ENCODE measurements at regions not wholly inside any gene's neighbourhood (a gene's known extent, or its start where the extent isn't known, plus 50 kb on each side); places are given as distances from the start of the nearest gene placed in this dataset.
"Not testable (repeated sequence)": the region's sequence is repeated elsewhere in the genome, so short reads cannot be mapped to it uniquely, and the experiment has no call there.

GRCh38 chr5:97234380-97234779, 51.3 kb upstream of the RIOK2 start:
- not testable (repeated sequence) for H3K4me1 ChIP-seq (ENCODE audit: control insufficient read depth in 3 of 3, insufficient read depth in 3 of 3, low read length in 3 of 3); H3K9me3 ChIP-seq (ENCODE audit: control insufficient read depth in 3 of 3, low read length in 3 of 3); H3K27me3 ChIP-seq (ENCODE audit: control insufficient read depth in 3 of 3, insufficient read depth in 3 of 3, low read length in 3 of 3); H3K4me3 ChIP-seq (ENCODE audit: low read length in 3 of 3); H3K9ac ChIP-seq (ENCODE audit: low read depth in 1 of 3, low read length in 3 of 3); H3K27ac ChIP-seq (ENCODE audit: low read depth, low read length); H3K36me3 ChIP-seq (ENCODE audit: control insufficient read depth in 3 of 3, insufficient read depth in 3 of 3, low read length in 3 of 3)

DNA sequence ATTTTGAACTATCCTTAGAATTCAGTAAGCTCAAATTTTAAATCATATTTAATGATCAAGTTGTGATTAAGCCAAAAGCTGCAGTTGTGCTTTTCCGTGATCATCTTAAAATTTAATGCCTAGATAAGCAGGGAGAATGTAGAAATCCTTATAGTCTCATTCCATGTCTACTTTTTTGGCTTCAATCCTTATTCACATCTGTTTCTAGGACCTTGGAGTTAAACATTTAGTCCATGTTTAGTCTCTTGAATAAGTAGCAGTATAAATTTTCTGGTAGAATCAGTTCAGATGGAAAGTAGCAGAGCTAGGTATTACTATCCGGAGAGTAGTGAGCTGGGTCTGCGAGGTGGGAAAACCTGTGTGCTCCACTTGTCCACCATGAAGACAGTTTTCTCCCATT, 59.3 kb upstream of the RIOK2 start:
- Histone ChIP-seq H3K4me3 (ENCODE audit: low read length in 3 of 3) (no peak overlapping the region), H3K36me3 (ENCODE audit: control insufficient read depth in 3 of 3, insufficient read depth in 3 of 3, low read length in 3 of 3) (no peaks in the 10 kb centered on the region), H3K9me3 (ENCODE audit: control insufficient read depth in 3 of 3, low read length in 3 of 3) (no peaks in the 10 kb centered on the region), H3K4me1 (ENCODE audit: control insufficient read depth in 3 of 3, insufficient read depth in 3 of 3, low read length in 3 of 3) (no peaks in the 10 kb centered on the region), H3K27me3 (ENCODE audit: control insufficient read depth in 3 of 3, insufficient read depth in 3 of 3, low read length in 3 of 3) (no peaks in the 10 kb centered on the region), H3K9ac (ENCODE audit: low read depth in 1 of 3, low read length in 3 of 3) (no peak overlapping the region), H3K27ac (ENCODE audit: low read depth, low read length) (no peak overlapping the region)

DNA sequence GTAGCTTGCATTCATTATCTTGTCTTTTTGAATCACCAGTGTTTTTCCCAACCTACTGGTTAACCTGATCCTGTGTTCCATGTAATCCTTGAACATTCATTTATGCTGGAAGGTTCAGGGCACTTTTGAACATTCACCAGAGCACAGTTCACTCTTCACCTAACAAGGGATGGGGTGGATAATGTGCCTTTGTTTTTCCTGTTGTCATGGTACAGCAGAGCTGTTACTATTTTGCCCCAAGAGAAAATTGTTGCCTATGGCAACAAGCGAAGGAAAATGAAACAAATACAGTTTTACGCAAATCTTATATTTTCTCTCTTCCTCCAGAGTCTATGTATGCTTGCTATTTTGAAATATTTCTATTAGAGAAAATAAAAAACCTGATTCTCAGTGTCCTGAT, 60.3 kb upstream of the RIOK2 start:
- Histone ChIP-seq H3K9ac (ENCODE audit: low read depth in 1 of 3, low read length in 3 of 3) (no peak overlapping the region), H3K27me3 (ENCODE audit: control insufficient read depth in 3 of 3, insufficient read depth in 3 of 3, low read length in 3 of 3) (no peaks in the 10 kb centered on the region), H3K27ac (ENCODE audit: low read depth, low read length) (no peak overlapping the region), H3K36me3 (ENCODE audit: control insufficient read depth in 3 of 3, insufficient read depth in 3 of 3, low read length in 3 of 3) (no peaks in the 10 kb centered on the region), H3K4me1 (ENCODE audit: control insufficient read depth in 3 of 3, insufficient read depth in 3 of 3, low read length in 3 of 3) (no peaks in the 10 kb centered on the region), H3K4me3 (ENCODE audit: low read length in 3 of 3) (no peak overlapping the region), H3K9me3 (ENCODE audit: control insufficient read depth in 3 of 3, low read length in 3 of 3) (no peaks in the 10 kb centered on the region)

GRCh38 chr5:97245386-97245785, 62.3 kb upstream of the RIOK2 start:
- H3K27ac ChIP-seq (ENCODE audit: low read depth, low read length) = no peak overlapping the region
- H3K4me1 ChIP-seq (ENCODE audit: control insufficient read depth in 3 of 3, insufficient read depth in 3 of 3, low read length in 3 of 3) = no peaks in the 10 kb centered on the region
- no peaks in the 10 kb centered on the region for H3K9me3 ChIP-seq (ENCODE audit: control insufficient read depth in 3 of 3, low read length in 3 of 3)
- H3K9ac ChIP-seq (ENCODE audit: low read depth in 1 of 3, low read length in 3 of 3) = no peak overlapping the region
- no peak overlapping the region for H3K4me3 ChIP-seq (ENCODE audit: low read length in 3 of 3)
- no peaks in the 10 kb centered on the region for H3K27me3 ChIP-seq (ENCODE audit: control insufficient read depth in 3 of 3, insufficient read depth in 3 of 3, low read length in 3 of 3)
- H3K36me3 ChIP-seq (ENCODE audit: control insufficient read depth in 3 of 3, insufficient read depth in 3 of 3, low read length in 3 of 3) = no peaks in the 10 kb centered on the region

DNA sequence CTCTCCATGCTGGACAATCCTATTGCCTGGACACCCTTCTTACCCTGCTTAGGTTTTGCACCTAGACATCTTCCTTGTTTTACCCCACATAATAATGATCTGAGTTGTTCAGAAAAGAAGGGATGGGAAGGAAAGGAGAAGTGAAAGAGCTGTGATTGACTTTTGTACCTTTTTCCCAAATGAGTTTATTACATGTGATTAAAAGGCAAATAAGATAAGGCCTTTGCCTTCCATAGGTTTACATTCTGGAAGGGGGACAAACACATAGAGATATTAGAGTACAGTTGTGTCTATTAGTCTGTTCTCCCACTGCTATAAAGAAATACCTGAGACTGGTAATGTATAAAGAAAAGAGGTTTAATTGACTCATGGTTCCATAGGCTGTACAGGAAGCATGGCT, 67.1 kb upstream of the RIOK2 start:
- H3K4me1 ChIP-seq (ENCODE audit: control insufficient read depth in 3 of 3, insufficient read depth in 3 of 3, low read length in 3 of 3) = no peaks in the 10 kb centered on the region
- H3K9me3 ChIP-seq (ENCODE audit: control insufficient read depth in 3 of 3, low read length in 3 of 3) = peaks cover 0 to 6% (median 0%) of the 10 kb centered on the region in 3 donors
- H3K9ac ChIP-seq (ENCODE audit: low read depth in 1 of 3, low read length in 3 of 3) = no peak overlapping the region
- H3K27me3 ChIP-seq (ENCODE audit: control insufficient read depth in 3 of 3, insufficient read depth in 3 of 3, low read length in 3 of 3) = no peaks in the 10 kb centered on the region
- H3K36me3 ChIP-seq (ENCODE audit: control insufficient read depth in 3 of 3, insufficient read depth in 3 of 3, low read length in 3 of 3) = no peaks in the 10 kb centered on the region
- H3K27ac ChIP-seq (ENCODE audit: low read depth, low read length) = no peak overlapping the region
- no peak overlapping the region for H3K4me3 ChIP-seq (ENCODE audit: low read length in 3 of 3)

DNA sequence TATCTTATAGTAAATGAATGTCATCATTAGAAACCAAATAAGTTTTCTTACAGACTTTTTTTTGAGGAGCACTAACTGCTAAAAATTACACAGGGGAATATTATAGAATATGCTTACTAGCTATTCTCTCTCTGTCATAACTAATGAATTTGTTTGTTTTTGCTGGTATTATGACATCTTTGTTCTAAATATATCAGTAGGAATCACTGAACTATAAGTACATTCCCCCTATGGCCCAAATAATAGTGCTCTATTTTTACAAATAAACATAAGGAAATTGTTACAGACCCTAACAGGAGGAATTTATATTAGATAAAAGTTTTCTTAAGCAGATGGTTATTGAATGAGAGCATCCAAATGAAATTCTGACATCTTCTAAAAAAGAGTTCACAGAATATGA, 83.0 kb upstream of the RIOK2 start:
- H3K27ac ChIP-seq (ENCODE audit: low read depth, low read length) = no peak overlapping the region
- H3K27me3 ChIP-seq (ENCODE audit: control insufficient read depth in 3 of 3, insufficient read depth in 3 of 3, low read length in 3 of 3) = no peaks in the 10 kb centered on the region
- H3K9ac ChIP-seq (ENCODE audit: low read depth in 1 of 3, low read length in 3 of 3) = no peak overlapping the region
- H3K36me3 ChIP-seq (ENCODE audit: control insufficient read depth in 3 of 3, insufficient read depth in 3 of 3, low read length in 3 of 3) = no peaks in the 10 kb centered on the region
- H3K4me1 ChIP-seq (ENCODE audit: control insufficient read depth in 3 of 3, insufficient read depth in 3 of 3, low read length in 3 of 3) = no peaks in the 10 kb centered on the region
- H3K9me3 ChIP-seq (ENCODE audit: control insufficient read depth in 3 of 3, low read length in 3 of 3) = no peaks in the 10 kb centered on the region
- no peak overlapping the region for H3K4me3 ChIP-seq (ENCODE audit: low read length in 3 of 3)

DNA sequence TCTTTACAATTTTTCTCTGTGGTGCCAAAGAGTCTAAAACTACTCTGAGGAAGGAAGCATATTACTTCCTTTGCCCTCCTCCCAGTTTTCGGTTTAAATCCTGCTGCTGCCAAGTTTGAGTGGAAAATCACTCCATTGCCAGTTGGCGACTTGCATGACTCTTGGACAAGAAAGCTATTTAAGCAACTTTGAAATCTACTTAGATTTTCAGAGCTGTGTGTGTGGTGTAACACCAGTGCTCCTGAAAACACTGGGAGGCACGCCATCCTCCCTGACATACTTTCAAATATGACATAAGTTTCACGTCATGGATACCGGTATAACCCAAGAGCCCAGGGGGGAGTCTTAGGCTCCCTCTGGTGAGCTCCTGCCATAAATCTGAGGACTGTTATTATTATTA, 83.5 kb upstream of the RIOK2 start:
- Histone ChIP-seq H3K4me1 (ENCODE audit: control insufficient read depth in 3 of 3, insufficient read depth in 3 of 3, low read length in 3 of 3) (no peaks in the 10 kb centered on the region), H3K9ac (ENCODE audit: low read depth in 1 of 3, low read length in 3 of 3) (no peak overlapping the region), H3K27ac (ENCODE audit: low read depth, low read length) (no peak overlapping the region), H3K4me3 (ENCODE audit: low read length in 3 of 3) (no peak overlapping the region), H3K27me3 (ENCODE audit: control insufficient read depth in 3 of 3, insufficient read depth in 3 of 3, low read length in 3 of 3) (no peaks in the 10 kb centered on the region), H3K36me3 (ENCODE audit: control insufficient read depth in 3 of 3, insufficient read depth in 3 of 3, low read length in 3 of 3) (no peaks in the 10 kb centered on the region), H3K9me3 (ENCODE audit: control insufficient read depth in 3 of 3, low read length in 3 of 3) (no peaks in the 10 kb centered on the region)

DNA sequence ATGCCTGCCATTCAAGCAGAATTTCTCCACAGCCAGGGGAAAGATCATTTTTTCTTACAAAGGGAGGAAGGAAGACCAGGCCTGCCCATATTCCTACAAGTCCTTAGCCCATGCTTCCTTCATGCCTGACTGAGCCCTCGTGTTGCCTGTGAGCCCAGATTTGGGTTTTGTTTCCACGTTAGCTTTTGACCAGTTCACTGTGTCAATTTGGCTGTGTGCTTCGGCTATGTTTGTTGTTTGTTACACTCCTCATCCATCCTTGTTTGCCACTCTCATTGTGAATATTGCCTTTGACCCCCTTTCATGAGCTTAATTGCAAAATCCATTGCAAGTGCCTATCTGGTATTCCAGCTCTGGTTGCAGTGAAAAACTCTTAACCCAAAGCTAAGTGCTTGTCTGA, 84.7 kb upstream of the RIOK2 start:
- H3K4me3 ChIP-seq (ENCODE audit: low read length in 3 of 3) = no peak overlapping the region
- no peaks in the 10 kb centered on the region for H3K9me3 ChIP-seq (ENCODE audit: control insufficient read depth in 3 of 3, low read length in 3 of 3)
- H3K27ac ChIP-seq (ENCODE audit: low read depth, low read length) = no peak overlapping the region
- H3K36me3 ChIP-seq (ENCODE audit: control insufficient read depth in 3 of 3, insufficient read depth in 3 of 3, low read length in 3 of 3) = no peaks in the 10 kb centered on the region
- no peaks in the 10 kb centered on the region for H3K4me1 ChIP-seq (ENCODE audit: control insufficient read depth in 3 of 3, insufficient read depth in 3 of 3, low read length in 3 of 3)
- H3K27me3 ChIP-seq (ENCODE audit: control insufficient read depth in 3 of 3, insufficient read depth in 3 of 3, low read length in 3 of 3) = no peaks in the 10 kb centered on the region
- H3K9ac ChIP-seq (ENCODE audit: low read depth in 1 of 3, low read length in 3 of 3) = no peak overlapping the region

GRCh38 chr5:97276474-97277120, 93.5 kb upstream of the RIOK2 start:
- Histone ChIP-seq H3K27ac (ENCODE audit: low read depth, low read length) (no peak overlapping the region), H3K4me3 (ENCODE audit: low read length in 3 of 3) (no peak overlapping the region), H3K27me3 (ENCODE audit: control insufficient read depth in 3 of 3, insufficient read depth in 3 of 3, low read length in 3 of 3) (no peaks in the 10 kb centered on the region), H3K36me3 (ENCODE audit: control insufficient read depth in 3 of 3, insufficient read depth in 3 of 3, low read length in 3 of 3) (no peaks in the 10 kb centered on the region), H3K9me3 (ENCODE audit: control insufficient read depth in 3 of 3, low read length in 3 of 3) (no peaks in the 10 kb centered on the region), H3K4me1 (ENCODE audit: control insufficient read depth in 3 of 3, insufficient read depth in 3 of 3, low read length in 3 of 3) (no peaks in the 10 kb centered on the region), H3K9ac (ENCODE audit: low read depth in 1 of 3, low read length in 3 of 3) (no peak overlapping the region)

GRCh38 chr5:97281257-97281656, 98.2 kb upstream of the RIOK2 start:
- no peaks in the 10 kb centered on the region for H3K4me1 ChIP-seq (ENCODE audit: control insufficient read depth in 3 of 3, insufficient read depth in 3 of 3, low read length in 3 of 3)
- no peak overlapping the region for H3K4me3 ChIP-seq (ENCODE audit: low read length in 3 of 3)
- peaks cover 0 to 2% (median 0%) of the 10 kb centered on the region in 3 donors for H3K9me3 ChIP-seq (ENCODE audit: control insufficient read depth in 3 of 3, low read length in 3 of 3)
- H3K36me3 ChIP-seq (ENCODE audit: control insufficient read depth in 3 of 3, insufficient read depth in 3 of 3, low read length in 3 of 3) = no peaks in the 10 kb centered on the region
- no peak overlapping the region for H3K9ac ChIP-seq (ENCODE audit: low read depth in 1 of 3, low read length in 3 of 3)
- no peak overlapping the region for H3K27ac ChIP-seq (ENCODE audit: low read depth, low read length)
- no peaks in the 10 kb centered on the region for H3K27me3 ChIP-seq (ENCODE audit: control insufficient read depth in 3 of 3, insufficient read depth in 3 of 3, low read length in 3 of 3)

Measured in skeletal muscle tissue (tissue), 3 donors.